Activated naive CD8-positive, alpha-beta T cell treated with anti-CD3 and anti-CD28 coated beads, Interleukin-2, amount 10 ng/mL, durations not matched to agents 7 days and 5 days (primary cell): ENCODE measurements at regions not wholly inside any gene's neighbourhood (a gene's known extent, or its start where the extent isn't known, plus 50 kb on each side); places are given as distances from the start of the nearest gene placed in this dataset. TPM values are rescaled to one million over a fixed set of nuclear protein-coding genes. Genes with fewer than 3 reads are reported as not detected.

Experiments
- microRNA-seq: library from miRNA; unstranded; fragments of <30 nt; microRNA quantifications from one replicate; pipeline ENCODE4 v1.2.0, GENCODE V29; 2022

Small RNAs in the stretch of these regions (microRNA-seq; reads per million reads assigned to microRNA genes)
- gene MIR4455: not detected
